ENCODE measurements at regions not wholly inside any gene's neighbourhood (a gene's known extent, or its start where the extent isn't known, plus 50 kb on each side); places are given as distances from the start of the nearest gene placed in this dataset.
"Not testable (repeated sequence)": the region's sequence is repeated elsewhere in the genome, so short reads cannot be mapped to it uniquely, and the experiment has no call there.

GRCh38 chr6:168189200-168190013 is 110.4 kb upstream of the FRMD1 start:
- no peak for DNase-seq (ENCODE audit: low read depth)
- H3K4me3 ChIP-seq (replicated peaks; ENCODE audit: low read depth, low read length), result no peak overlapping the region
- TF ChIP-seq, protein P1, sequence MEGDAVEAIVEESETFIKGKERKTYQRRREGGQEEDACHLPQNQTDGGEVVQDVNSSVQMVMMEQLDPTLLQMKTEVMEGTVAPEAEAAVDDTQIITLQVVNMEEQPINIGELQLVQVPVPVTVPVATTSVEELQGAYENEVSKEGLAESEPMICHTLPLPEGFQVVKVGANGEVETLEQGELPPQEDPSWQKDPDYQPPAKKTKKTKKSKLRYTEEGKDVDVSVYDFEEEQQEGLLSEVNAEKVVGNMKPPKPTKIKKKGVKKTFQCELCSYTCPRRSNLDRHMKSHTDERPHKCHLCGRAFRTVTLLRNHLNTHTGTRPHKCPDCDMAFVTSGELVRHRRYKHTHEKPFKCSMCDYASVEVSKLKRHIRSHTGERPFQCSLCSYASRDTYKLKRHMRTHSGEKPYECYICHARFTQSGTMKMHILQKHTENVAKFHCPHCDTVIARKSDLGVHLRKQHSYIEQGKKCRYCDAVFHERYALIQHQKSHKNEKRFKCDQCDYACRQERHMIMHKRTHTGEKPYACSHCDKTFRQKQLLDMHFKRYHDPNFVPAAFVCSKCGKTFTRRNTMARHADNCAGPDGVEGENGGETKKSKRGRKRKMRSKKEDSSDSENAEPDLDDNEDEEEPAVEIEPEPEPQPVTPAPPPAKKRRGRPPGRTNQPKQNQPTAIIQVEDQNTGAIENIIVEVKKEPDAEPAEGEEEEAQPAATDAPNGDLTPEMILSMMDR (IDR thresholded peaks at IDR 0.05; ENCODE audit: low read length, missing control alignments), result no peak

DNA sequence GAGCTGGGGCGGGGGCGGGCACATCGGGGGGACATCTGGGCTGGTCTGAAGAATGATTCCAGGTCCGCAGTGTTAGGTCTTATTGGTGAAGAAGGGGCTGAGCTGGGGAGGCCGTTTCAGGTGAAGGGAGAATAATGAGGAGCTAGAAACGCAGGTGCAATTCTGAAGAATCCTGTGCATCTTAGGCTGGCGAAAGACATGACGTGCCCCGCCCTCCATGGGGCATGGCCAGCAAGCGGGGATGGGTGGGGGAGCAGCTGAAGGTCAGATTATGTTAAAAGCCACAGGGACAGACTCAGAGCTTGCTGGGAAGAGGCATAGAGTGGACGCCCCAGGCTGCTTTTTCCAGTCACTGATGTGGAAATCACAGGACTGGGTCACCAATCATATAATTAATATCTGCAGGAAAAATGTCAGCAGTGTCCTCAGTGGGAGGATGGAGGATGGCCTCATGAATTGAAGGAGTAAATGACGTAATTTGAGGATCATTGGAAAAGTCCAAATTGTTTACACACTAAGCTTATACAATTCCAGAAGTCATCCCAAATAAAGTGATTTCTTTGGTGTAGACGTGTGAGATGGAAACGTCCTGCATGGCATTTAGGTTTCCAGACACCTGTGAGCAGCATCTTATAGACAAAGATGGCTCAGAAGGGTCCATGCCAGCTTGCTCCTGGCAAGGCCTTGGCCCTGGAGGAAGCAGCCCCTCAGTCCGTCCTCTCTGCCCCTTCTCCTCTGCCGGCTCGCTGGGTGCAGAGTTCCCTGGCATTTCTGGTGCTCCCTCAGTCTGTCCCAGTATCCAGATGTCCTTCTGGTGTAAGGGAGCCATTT is 109.6 kb upstream of the FRMD1 start:
- TF ChIP-seq, protein P1 (IDR thresholded peaks at IDR 0.05; ENCODE audit: low read length, missing control alignments), result no peak
- H3K4me3 ChIP-seq (replicated peaks; ENCODE audit: low read depth, low read length), result no peak overlapping the region
- no peak for DNase-seq (ENCODE audit: low read depth)

DNA sequence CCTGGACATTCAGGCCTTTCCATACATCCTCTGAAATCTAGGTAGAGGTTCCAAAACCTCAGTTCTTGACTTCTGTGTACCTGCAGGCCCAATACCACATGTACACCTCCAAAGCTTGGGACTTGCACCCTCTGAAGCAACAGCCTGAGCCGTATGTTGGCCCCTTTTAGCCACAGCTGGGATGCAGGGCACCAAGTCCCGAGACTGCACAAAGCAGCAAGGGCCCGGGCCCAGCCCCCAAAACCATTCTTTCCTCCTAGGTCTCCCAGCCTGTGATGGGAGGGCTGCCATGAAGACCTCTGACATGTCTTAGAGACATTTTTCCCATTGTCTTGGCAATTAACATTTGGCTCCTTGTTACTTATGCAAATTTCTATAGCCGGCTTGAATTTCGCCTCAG is 107.4 kb upstream of the FRMD1 start:
- H3K4me3 ChIP-seq (replicated peaks; ENCODE audit: low read depth, low read length), result no peak overlapping the region
- no peak for DNase-seq (ENCODE audit: low read depth)
- TF ChIP-seq, protein P1 (IDR thresholded peaks at IDR 0.05; ENCODE audit: low read length, missing control alignments), result no peak

DNA sequence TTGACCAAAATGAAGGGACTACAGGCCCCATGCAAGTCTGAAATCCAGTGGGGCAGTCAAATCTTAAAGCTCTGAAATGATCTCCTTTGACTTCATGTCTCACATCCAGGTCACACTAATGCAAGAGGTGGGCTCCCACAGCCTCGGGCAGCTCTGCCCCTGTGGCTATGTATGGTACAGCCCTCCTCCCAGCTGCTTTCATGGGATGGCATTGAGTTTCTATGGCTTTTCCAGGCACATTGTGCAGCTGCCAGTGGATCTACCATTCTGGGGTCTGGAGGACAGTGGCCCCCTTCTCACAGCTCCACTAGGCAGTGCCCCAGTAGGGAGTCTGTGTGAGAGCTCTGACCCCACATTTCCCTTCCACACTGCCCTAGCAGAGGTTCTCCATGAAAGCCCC is 107.0 kb upstream of the FRMD1 start:
- not testable (repeated sequence) for H3K4me3 ChIP-seq (replicated peaks; ENCODE audit: low read depth, low read length); DNase-seq (ENCODE audit: low read depth)

DNA sequence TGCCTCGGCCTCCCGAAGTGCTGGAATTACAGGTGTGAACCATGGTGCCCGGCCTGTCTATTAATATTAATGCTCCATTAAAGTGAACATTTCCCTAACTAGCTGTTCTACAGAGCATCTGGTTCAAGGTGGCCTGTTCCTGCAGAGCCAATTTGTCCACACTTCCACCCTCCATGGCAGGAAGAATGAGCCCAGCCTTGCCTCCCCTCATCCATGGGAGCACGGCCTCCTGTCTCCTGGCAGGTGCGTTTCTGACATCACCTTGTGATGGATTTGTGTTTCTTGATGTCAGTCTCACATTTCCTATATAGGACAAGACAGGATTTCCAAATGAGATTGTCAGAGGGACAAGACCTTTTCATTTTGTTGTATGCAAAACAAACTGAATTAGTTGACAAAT is 105.7 kb upstream of the FRMD1 start:
- TF ChIP-seq, protein P1 (IDR thresholded peaks at IDR 0.05; ENCODE audit: low read length, missing control alignments), result no peak
- no peak for DNase-seq (ENCODE audit: low read depth)
- H3K4me3 ChIP-seq (replicated peaks; ENCODE audit: low read depth, low read length), result no peak overlapping the region

DNA sequence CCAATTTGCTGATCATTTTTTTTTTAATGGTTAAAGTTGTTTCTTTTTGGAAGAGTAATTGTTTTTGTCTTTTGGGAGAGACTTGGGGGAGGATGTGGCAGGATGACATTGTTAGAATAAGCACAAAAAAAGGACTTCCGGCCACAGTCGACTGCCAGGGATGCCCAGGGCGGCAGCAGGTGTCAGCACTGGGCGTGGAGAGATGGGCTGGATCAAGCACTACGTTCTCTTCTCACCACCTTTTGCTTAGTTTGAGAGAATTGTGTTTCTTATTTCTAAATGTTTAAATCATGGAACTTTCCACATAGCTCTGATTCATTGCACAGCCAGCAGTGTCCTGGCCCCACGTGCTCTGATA is 104.6 kb upstream of the FRMD1 start:
- no peak for DNase-seq (ENCODE audit: low read depth)
- TF ChIP-seq, protein P1 (IDR thresholded peaks at IDR 0.05; ENCODE audit: low read length, missing control alignments), result no peak
- H3K4me3 ChIP-seq (replicated peaks; ENCODE audit: low read depth, low read length), result no peak overlapping the region

DNA sequence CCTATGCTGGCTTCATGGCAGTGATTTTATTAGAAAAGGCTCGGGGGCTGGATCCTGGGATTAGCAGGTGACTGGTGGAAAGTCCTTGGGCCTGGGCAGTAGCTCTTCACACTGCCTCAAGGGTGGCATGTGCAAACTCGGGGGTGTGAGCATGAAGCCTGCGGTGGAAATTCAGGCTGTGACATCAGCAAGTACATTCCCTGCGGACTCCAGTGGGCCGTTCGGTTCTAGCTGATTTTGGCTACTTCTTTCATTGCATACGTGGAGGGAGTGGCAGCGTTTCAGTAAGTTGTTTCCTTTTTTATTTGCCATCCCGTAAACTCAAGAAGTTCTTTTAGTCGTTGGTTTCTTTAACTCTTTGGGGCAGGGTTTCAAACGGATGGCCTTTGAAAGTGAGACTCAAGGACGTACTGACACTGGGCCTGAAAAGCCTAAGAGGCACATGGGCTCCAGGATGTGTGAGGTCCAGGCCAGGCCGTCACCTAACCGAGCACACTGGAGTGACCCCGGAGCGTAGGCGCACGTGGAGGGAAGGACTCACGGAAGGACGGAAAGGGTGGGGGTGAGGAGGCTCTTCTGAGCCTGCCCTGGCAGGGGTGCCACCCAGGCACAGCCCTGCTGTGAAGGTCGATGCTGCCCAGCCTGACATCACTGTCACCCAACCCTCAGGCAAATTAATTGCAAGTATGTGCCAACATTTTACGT is 104.0 kb upstream of the FRMD1 start:
- H3K4me3 ChIP-seq (replicated peaks; ENCODE audit: low read depth, low read length), result no peak overlapping the region
- DNase-seq (ENCODE audit: low read depth), result no peak
- TF ChIP-seq, protein P1 (IDR thresholded peaks at IDR 0.05; ENCODE audit: low read length, missing control alignments), result no peak
